NT2/D1 (cell line): ENCODE measurements at regions not wholly inside any gene's neighbourhood (a gene's known extent, or its start where the extent isn't known, plus 50 kb on each side); places are given as distances from the start of the nearest gene placed in this dataset.

ENCODE experiments used
- YY1 ChIP-seq: IDR thresholded peaks from 2 replicates; pipeline ENCODE4 v1.6.1; 2011; ENCODE audit not compliant: insufficient read length, insufficient read depth
- ZNF274 ChIP-seq: IDR thresholded peaks from 2 replicates; pipeline ENCODE4 v1.6.1; 2011; ENCODE audit warnings: mild to moderate bottlenecking, low read depth, low read length

- TF ChIP-seq YY1 (no peak), ZNF274 (no peak)
Observed at GRCh38 chr5:85476617-85477016, 1091.9 kb upstream of the EDIL3 start.
